ENCODE measurements at regions not wholly inside any gene's neighbourhood (a gene's known extent, or its start where the extent isn't known, plus 50 kb on each side); places are given as distances from the start of the nearest gene placed in this dataset.

DNA sequence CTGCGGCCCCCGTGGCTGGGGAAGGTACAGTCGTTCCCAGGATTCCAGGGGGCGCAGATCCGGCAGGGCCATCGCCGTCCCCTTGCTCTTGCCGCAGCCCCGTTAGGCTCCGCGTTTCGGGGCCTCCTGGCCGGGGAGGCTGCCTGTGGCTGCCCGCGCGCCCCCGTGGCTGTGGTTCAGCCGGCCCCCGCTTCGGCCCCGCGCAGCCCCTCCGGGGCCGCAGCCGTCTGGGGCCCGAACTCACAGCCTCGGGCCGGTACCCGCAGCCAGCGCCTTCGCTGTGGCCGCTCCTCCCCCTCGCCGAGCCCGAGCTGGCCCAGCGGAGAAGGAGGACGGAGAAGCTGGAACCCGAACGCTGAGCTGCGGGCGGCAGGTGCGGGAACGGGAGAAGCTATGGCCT lies 1826.9 kb upstream of the DEFB115 start:
- TF ChIP-seq, protein P1, sequence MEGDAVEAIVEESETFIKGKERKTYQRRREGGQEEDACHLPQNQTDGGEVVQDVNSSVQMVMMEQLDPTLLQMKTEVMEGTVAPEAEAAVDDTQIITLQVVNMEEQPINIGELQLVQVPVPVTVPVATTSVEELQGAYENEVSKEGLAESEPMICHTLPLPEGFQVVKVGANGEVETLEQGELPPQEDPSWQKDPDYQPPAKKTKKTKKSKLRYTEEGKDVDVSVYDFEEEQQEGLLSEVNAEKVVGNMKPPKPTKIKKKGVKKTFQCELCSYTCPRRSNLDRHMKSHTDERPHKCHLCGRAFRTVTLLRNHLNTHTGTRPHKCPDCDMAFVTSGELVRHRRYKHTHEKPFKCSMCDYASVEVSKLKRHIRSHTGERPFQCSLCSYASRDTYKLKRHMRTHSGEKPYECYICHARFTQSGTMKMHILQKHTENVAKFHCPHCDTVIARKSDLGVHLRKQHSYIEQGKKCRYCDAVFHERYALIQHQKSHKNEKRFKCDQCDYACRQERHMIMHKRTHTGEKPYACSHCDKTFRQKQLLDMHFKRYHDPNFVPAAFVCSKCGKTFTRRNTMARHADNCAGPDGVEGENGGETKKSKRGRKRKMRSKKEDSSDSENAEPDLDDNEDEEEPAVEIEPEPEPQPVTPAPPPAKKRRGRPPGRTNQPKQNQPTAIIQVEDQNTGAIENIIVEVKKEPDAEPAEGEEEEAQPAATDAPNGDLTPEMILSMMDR (IDR thresholded peaks at IDR 0.05; ENCODE audit: insufficient read depth, low read length, poor library complexity, severe bottlenecking): no peak
- TF ChIP-seq EZH2phosphoT487 (conservative IDR thresholded peaks at IDR 0.05; ENCODE audit: low read length): no peak
